Parathyroid adenoma (tissue), 2 donors: ENCODE measurements at regions not wholly inside any gene's neighbourhood (a gene's known extent, or its start where the extent isn't known, plus 50 kb on each side); places are given as distances from the start of the nearest gene placed in this dataset.

Experiments used
- H2AFZ ChIP-seq: fragments of 300-600 bp; sonication (generic); one replicate; pipeline ENCODE4 v1.7.0; 2017; ENCODE audit warnings: antibody characterized with exemption, mild to moderate bottlenecking
- H3K27ac ChIP-seq: fragments of 300-600 bp; sonication (generic); one replicate; pipeline ENCODE4 v1.7.0; 2017
- H3K27me3 ChIP-seq: fragments of 300-600 bp; sonication (generic); one replicate; pipeline ENCODE4 v1.7.0; 2017; ENCODE audit warnings: low read length; ENCODE audit not compliant: control insufficient read depth, insufficient read depth
- H3K36me3 ChIP-seq: fragments of 300-600 bp; sonication (generic); one replicate; pipeline ENCODE4 v1.7.0; 2017; ENCODE audit warnings: low read length; ENCODE audit not compliant: control insufficient read depth, insufficient read depth
- H3K4me1 ChIP-seq: fragments of 300-600 bp; sonication (generic); one replicate; pipeline ENCODE4 v1.7.0; 2017; ENCODE audit warnings: control low read depth
- H3K4me2 ChIP-seq: fragments of 300-600 bp; sonication (generic); one replicate; pipeline ENCODE4 v1.7.0; 2017; ENCODE audit warnings: low read length
- H3K4me3 ChIP-seq: fragments of 300-600 bp; sonication (generic); one replicate; pipeline ENCODE4 v1.7.0; 2017; ENCODE audit warnings: low read depth, low read length
- H3K79me2 ChIP-seq: fragments of 300-600 bp; sonication (generic); one replicate; pipeline ENCODE4 v1.7.0; 2017; ENCODE audit warnings: control low read depth
- H3K9ac ChIP-seq: fragments of 300-600 bp; sonication (generic); one replicate; pipeline ENCODE4 v1.7.0; 2017; ENCODE audit warnings: mild to moderate bottlenecking
- H3K9me3 ChIP-seq: fragments of 300-600 bp; sonication (generic); one replicate; pipeline ENCODE4 v1.7.0; 2017; ENCODE audit warnings: low read length; ENCODE audit not compliant: control insufficient read depth
- TF ChIP-seq, protein P1 (sequence below): fragments of 300-600 bp; sonication (generic); IDR thresholded peaks from one replicate; pipeline ENCODE4 v1.7.0; 2017; ENCODE audit warnings: antibody characterized with exemption, mild to moderate bottlenecking
- donor health status: primary hyperparathyroidism.

DNA sequence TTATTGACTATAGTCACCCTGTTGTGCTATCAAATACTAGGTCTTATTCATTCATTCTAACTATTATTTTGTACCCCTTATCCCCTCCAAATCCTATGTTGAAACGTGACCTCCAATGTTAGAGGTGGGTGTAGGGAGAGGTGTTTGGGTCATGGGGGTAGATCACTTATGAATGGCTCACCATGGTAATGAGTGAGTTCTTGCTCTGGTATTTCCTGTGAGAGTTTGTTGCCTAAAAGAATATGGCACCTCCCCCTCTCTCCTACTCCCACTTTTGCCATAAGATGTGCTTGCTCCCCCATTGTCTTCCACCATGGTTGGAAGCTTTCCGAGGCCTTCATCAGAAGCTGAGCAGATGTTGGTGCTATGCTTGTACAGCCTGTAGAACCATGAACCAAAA is 59.3 kb upstream of the BRD7 start:
- no peak overlapping the region for H3K9ac ChIP-seq
- H3K4me1 ChIP-seq = no peaks in the 10 kb centered on the region
- H3K27me3 ChIP-seq = no peaks in the 10 kb centered on the region
- no peaks in the 10 kb centered on the region for H3K9me3 ChIP-seq
- H3K4me3 ChIP-seq = no peak overlapping the region
- H3K27ac ChIP-seq = no peak overlapping the region
- H3K36me3 ChIP-seq = no peaks in the 10 kb centered on the region
- H3K79me2 ChIP-seq = no peaks in the 10 kb centered on the region
- TF ChIP-seq, protein P1, sequence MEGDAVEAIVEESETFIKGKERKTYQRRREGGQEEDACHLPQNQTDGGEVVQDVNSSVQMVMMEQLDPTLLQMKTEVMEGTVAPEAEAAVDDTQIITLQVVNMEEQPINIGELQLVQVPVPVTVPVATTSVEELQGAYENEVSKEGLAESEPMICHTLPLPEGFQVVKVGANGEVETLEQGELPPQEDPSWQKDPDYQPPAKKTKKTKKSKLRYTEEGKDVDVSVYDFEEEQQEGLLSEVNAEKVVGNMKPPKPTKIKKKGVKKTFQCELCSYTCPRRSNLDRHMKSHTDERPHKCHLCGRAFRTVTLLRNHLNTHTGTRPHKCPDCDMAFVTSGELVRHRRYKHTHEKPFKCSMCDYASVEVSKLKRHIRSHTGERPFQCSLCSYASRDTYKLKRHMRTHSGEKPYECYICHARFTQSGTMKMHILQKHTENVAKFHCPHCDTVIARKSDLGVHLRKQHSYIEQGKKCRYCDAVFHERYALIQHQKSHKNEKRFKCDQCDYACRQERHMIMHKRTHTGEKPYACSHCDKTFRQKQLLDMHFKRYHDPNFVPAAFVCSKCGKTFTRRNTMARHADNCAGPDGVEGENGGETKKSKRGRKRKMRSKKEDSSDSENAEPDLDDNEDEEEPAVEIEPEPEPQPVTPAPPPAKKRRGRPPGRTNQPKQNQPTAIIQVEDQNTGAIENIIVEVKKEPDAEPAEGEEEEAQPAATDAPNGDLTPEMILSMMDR = no peak
- H3K4me2 ChIP-seq = no peak overlapping the region
- no peak overlapping the region for H2AFZ ChIP-seq

DNA sequence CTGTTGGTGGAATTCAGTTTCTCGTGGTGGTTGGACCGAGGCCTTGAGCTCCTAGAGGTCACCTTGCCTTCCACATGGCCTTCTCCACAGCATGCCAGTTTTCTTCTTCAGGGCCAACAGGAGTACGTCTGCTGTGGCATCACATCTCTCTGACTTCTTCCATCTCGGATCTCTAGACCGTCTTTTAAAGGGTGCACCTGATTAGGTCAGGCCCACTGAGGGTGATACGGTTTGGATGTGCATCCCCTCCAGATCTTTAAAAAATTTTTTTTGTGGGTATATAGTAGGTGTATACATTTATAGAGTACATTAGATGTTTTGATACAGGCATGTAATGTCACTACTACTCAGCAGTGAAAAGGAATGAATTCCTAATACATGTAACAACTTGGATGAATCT is 58.3 kb upstream of the BRD7 start:
- Histone ChIP-seq H3K4me3 (no peak overlapping the region), H3K79me2 (no peaks in the 10 kb centered on the region), H3K27ac (no peak overlapping the region), H2AFZ (no peak overlapping the region), H3K27me3 (no peaks in the 10 kb centered on the region), H3K4me1 (no peaks in the 10 kb centered on the region), H3K9me3 (no peaks in the 10 kb centered on the region), H3K9ac (no peak overlapping the region), H3K4me2 (no peak overlapping the region), H3K36me3 (no peaks in the 10 kb centered on the region)
- TF ChIP-seq, protein P1 = no peak

DNA sequence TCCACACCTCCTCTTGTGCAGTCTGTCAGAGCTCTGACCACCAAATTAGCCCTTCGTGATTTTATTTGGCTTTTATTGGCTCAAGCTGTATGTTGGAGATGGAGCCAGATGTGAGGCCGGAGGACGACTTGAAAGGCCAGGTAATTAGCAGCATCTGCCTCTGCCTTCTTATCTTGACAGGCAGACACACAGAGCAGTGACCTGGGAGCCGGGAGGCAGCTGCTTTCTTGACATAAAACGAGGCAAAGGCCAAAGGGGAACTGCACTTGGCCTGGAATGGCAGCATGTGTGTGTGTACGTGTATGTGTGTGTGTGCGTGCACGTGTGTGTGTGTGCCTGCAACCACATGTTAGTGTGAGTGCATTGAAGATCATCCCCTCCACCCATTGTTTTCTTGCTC is 56.9 kb upstream of the BRD7 start:
- no peak overlapping the region for H3K4me3 ChIP-seq
- no peak overlapping the region for H3K27ac ChIP-seq
- no peaks in the 10 kb centered on the region for H3K79me2 ChIP-seq
- no peak overlapping the region for H3K9ac ChIP-seq
- TF ChIP-seq, protein P1 = no peak
- H2AFZ ChIP-seq = no peak overlapping the region
- no peak overlapping the region for H3K4me2 ChIP-seq
- no peaks in the 10 kb centered on the region for H3K9me3 ChIP-seq
- H3K4me1 ChIP-seq = no peaks in the 10 kb centered on the region
- no peaks in the 10 kb centered on the region for H3K27me3 ChIP-seq
- H3K36me3 ChIP-seq = no peaks in the 10 kb centered on the region

DNA sequence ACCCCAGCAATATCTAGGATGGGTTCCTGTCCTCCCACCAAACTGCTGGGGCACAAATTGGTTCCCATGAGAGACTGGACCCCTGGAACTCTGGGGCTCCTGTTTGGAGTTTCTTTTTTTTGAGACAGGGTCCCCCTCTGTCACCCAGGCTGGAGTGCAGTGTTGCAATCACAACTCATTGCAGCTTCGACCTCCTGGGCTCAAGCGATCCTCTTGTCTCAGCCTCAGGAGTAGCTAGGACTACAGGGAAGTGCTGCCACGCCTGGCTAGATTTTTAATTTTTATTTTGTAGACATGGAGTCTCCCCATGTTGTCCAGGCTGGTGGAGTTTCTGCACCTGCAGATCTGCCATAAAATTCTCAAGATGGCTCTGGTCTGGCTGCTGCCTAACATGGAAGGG is 56.3 kb upstream of the BRD7 start:
- H3K9me3 ChIP-seq = no peaks in the 10 kb centered on the region
- TF ChIP-seq, protein P1 = no peak
- H3K36me3 ChIP-seq = no peaks in the 10 kb centered on the region
- no peaks in the 10 kb centered on the region for H3K27me3 ChIP-seq
- H3K79me2 ChIP-seq = no peaks in the 10 kb centered on the region
- H3K4me1 ChIP-seq = no peaks in the 10 kb centered on the region
- H3K27ac ChIP-seq = no peak overlapping the region
- H3K4me2 ChIP-seq = no peak overlapping the region
- H3K9ac ChIP-seq = no peak overlapping the region
- H3K4me3 ChIP-seq = no peak overlapping the region
- no peak overlapping the region for H2AFZ ChIP-seq

DNA sequence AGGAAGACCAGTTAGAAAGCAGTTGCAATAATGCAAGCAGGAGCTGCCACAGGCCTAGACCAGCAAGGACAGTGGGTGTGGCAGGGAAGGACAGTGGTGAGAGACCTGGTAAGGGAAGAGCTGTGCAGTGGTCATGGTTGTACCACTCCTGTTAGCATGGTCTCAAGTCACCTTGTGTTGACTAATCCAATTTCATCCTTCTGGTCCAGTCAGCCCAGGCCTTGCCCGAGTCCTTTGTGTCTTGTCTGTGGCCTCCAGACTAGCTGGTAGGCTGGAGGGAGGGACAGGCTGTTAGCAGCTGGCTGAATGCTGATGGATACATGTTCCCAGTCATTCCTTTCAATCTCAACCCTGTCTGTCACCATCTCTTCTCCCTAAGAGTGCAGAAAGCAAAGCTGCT is 54.1 kb upstream of the BRD7 start:
- H3K27me3 ChIP-seq = no peaks in the 10 kb centered on the region
- H3K9ac ChIP-seq = no peak overlapping the region
- H3K79me2 ChIP-seq = no peaks in the 10 kb centered on the region
- no peak overlapping the region for H3K4me3 ChIP-seq
- H2AFZ ChIP-seq = no peak overlapping the region
- H3K4me2 ChIP-seq = no peak overlapping the region
- no peaks in the 10 kb centered on the region for H3K36me3 ChIP-seq
- no peaks in the 10 kb centered on the region for H3K9me3 ChIP-seq
- H3K4me1 ChIP-seq = no peaks in the 10 kb centered on the region
- H3K27ac ChIP-seq = no peak overlapping the region
- TF ChIP-seq, protein P1 = no peak
